Fibroblast of skin of back (primary cell): ENCODE measurements at regions not wholly inside any gene's neighbourhood (a gene's known extent, or its start where the extent isn't known, plus 50 kb on each side); places are given as distances from the start of the nearest gene placed in this dataset.
"Not testable (repeated sequence)": the region's sequence is repeated elsewhere in the genome, so short reads cannot be mapped to it uniquely, and the experiment has no call there.

Source experiments
- DNase-seq: peaks from one replicate; pipeline ENCODE4 v3.0.0-alpha.2; 2013

GRCh38 chr2:125224830-125225229 is 1199.7 kb downstream of the CNTNAP5 start:
- no peak for DNase-seq

- no peak for DNase-seq
Observed at GRCh38 chr2:125227843-125228392, 1202.8 kb downstream of the CNTNAP5 start.

GRCh38 chr2:125240870-125241269 is 1215.8 kb downstream of the CNTNAP5 start:
- no peak for DNase-seq

- DNase-seq, result no peak
Observed at GRCh38 chr2:125243074-125243473, 1218.0 kb downstream of the CNTNAP5 start.

GRCh38 chr2:125254010-125254409 is 1228.9 kb downstream of the CNTNAP5 start:
- DNase-seq, result no peak

- DNase-seq, result no peak
Observed at GRCh38 chr2:125259451-125259850, 1234.4 kb downstream of the CNTNAP5 start.

- not testable (repeated sequence) for DNase-seq
Observed at GRCh38 chr2:125260366-125260930, 1235.4 kb downstream of the CNTNAP5 start.

- no peak for DNase-seq
Observed at GRCh38 chr2:125264453-125264852, 1239.4 kb downstream of the CNTNAP5 start.

- no peak for DNase-seq
Observed at GRCh38 chr2:125267683-125268082, 1242.6 kb downstream of the CNTNAP5 start.

GRCh38 chr2:125272651-125273050 is 1247.6 kb downstream of the CNTNAP5 start:
- DNase-seq, result no peak

GRCh38 chr2:125274718-125275117 is 1249.6 kb downstream of the CNTNAP5 start:
- DNase-seq, result no peak

GRCh38 chr2:125280265-125280664 is 1255.2 kb downstream of the CNTNAP5 start:
- no peak for DNase-seq

- no peak for DNase-seq
Observed at GRCh38 chr2:125281242-125281641, 1256.2 kb downstream of the CNTNAP5 start.

- no peak for DNase-seq
Observed at GRCh38 chr2:125296742-125297141, 1271.7 kb downstream of the CNTNAP5 start.

GRCh38 chr2:125310657-125311364 is 1285.7 kb downstream of the CNTNAP5 start:
- DNase-seq, result no peak

- DNase-seq, result no peak
Observed at GRCh38 chr2:125312342-125312741, 1287.3 kb downstream of the CNTNAP5 start.

GRCh38 chr2:125313806-125314205 is 1288.7 kb downstream of the CNTNAP5 start:
- no peak for DNase-seq

GRCh38 chr2:125318740-125319139 is 1293.7 kb downstream of the CNTNAP5 start:
- no peak for DNase-seq

- no peak for DNase-seq
Observed at GRCh38 chr2:125324273-125324672, 1299.2 kb downstream of the CNTNAP5 start.

GRCh38 chr2:125330133-125330532 is 1305.0 kb downstream of the CNTNAP5 start:
- no peak for DNase-seq

GRCh38 chr2:125341353-125341752 is 1314.6 kb upstream of the GYPC start:
- DNase-seq, result no peak

GRCh38 chr2:125353542-125353941 is 1302.4 kb upstream of the GYPC start:
- DNase-seq, result not testable (repeated sequence)

- DNase-seq, result no peak
Observed at GRCh38 chr2:125364192-125364983, 1291.6 kb upstream of the GYPC start.

- DNase-seq, result no peak
Observed at GRCh38 chr2:125364984-125365265, 1291.0 kb upstream of the GYPC start.
